Thyroid gland (tissue), 4 donors: ENCODE measurements at regions not wholly inside any gene's neighbourhood (a gene's known extent, or its start where the extent isn't known, plus 50 kb on each side); places are given as distances from the start of the nearest gene placed in this dataset.

Experiments
- DNase-seq, 2 donors: peaks; one replicate each; pipeline ENCODE4 v3.0.0-alpha.2; 2019
- H3K27ac ChIP-seq, 3 donors: fragments of 200-600 bp; sonication (generic); 1 replicate in 2 of 3; 2 replicates in 1 of 3; pipeline ENCODE4 v1.5.1; 2016 to 2019; ENCODE audit warnings: mild to moderate bottlenecking in 1 of 3, moderate library complexity in 1 of 3
- H3K27me3 ChIP-seq: fragments of 200-600 bp; sonication (generic); one replicate; pipeline ENCODE4 v1.5.1; 2019
- H3K36me3 ChIP-seq, 2 donors: fragments of 200-600 bp; sonication (generic); one replicate each; pipeline ENCODE4 v1.5.1; 2016 to 2019
- H3K4me1 ChIP-seq, 2 donors: fragments of 200-600 bp; sonication (generic); one replicate each; pipeline ENCODE4 v1.5.1; 2017 to 2019
- H3K4me3 ChIP-seq, 3 donors: fragments of 200-600 bp; sonication (generic); replicated peaks in 1 of 3; 1 replicate in 2 of 3; 2 replicates in 1 of 3; pipeline ENCODE4 v1.5.1; 2016; ENCODE audit warnings: mild to moderate bottlenecking in 1 of 3
- H3K9me3 ChIP-seq: fragments of 200-600 bp; sonication (generic); one replicate; pipeline ENCODE4 v1.5.1; 2017
- POLR2A ChIP-seq, 2 donors: fragments of 450-650 bp; IDR thresholded peaks; one replicate each; pipeline ENCODE4 v1.6.1; 2017; ENCODE audit warnings: antibody characterized with exemption in 2 of 2, mild to moderate bottlenecking in 2 of 2, moderate library complexity in 1 of 2
- WGBS, 2 donors: methylation state at CpG; one replicate each; pipeline ENCODE4 v1.1.5; 2017; 5-methylcytosine and 5-hydroxymethylcytosine counted together
- intact Hi-C: fragments of 100-400 bp; cut with DNase I; formaldehyde crosslinking; loops from one replicate; pipeline ENCODE4 v1.15.1; 2023
- TF ChIP-seq, protein P1 (sequence below), 6 experiments: fragments of 200-600 bp in 3 of 6; fragments of 450-650 bp in 3 of 6; sonication (generic) in 3 of 6; IDR thresholded peaks; one replicate each; pipeline ENCODE4 v1.5.1; 2016 to 2019; ENCODE audit warnings: antibody characterized with exemption in 6 of 6, mild to moderate bottlenecking in 2 of 6, inconsistent platforms in 1 of 6, moderate library complexity in 1 of 6

DNA sequence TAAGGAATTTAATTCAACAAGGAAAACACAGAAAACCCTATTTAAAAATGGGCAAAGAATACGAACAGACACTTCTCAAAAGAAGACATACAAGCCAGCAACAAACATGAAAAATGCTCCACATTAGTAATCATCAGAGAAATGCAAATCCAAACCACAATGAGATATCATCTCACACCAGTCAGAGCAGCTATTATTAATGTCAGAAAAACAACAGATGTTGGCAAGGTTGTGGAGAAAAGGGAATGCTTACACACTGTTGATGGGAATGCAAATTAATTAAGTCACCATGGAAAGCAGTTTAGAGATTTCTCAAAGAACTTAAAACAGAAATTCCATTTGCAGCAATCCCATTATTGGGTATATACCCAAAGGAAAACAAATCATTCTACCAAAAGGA is 55.2 kb downstream of the GCC1 start:
- Histone ChIP-seq H3K9me3 (no peaks in the 10 kb centered on the region), H3K27ac (no peak overlapping the region), H3K4me1 (no peaks in the 10 kb centered on the region), H3K4me3 (no peak overlapping the region), H3K36me3 (no peaks in the 10 kb centered on the region), H3K27me3 (no peaks in the 10 kb centered on the region)
- no peak for DNase-seq
- WGBS, 2 donors, result 78 to 80% methylated on average over 1 of the region's 1 CpG
- intact Hi-C loops, result no loop called here
- TF ChIP-seq, protein P1, sequence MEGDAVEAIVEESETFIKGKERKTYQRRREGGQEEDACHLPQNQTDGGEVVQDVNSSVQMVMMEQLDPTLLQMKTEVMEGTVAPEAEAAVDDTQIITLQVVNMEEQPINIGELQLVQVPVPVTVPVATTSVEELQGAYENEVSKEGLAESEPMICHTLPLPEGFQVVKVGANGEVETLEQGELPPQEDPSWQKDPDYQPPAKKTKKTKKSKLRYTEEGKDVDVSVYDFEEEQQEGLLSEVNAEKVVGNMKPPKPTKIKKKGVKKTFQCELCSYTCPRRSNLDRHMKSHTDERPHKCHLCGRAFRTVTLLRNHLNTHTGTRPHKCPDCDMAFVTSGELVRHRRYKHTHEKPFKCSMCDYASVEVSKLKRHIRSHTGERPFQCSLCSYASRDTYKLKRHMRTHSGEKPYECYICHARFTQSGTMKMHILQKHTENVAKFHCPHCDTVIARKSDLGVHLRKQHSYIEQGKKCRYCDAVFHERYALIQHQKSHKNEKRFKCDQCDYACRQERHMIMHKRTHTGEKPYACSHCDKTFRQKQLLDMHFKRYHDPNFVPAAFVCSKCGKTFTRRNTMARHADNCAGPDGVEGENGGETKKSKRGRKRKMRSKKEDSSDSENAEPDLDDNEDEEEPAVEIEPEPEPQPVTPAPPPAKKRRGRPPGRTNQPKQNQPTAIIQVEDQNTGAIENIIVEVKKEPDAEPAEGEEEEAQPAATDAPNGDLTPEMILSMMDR (IDR thresholded peaks at IDR 0.05), result no peak
- no peak for TF ChIP-seq POLR2A (IDR thresholded peaks at IDR 0.05)

DNA sequence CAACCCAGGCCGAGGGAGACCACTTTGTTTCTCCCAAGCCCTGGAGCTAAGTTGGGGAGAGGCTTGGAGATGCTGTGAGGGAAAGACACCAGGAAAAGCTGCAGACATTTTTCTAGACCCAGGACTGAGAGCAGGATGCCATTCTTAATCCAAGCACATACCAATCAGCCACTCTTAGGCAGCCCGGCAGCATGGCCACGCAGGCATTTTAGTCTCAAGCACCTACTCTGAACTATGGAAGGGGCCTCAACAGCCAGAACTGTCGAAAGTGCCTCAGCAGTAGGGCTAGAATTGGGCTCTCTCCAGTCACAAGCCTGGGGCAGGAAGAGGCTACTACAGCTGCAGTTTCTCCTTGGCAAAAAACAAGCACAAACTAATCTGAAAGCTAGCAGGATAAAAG is 57.8 kb downstream of the GCC1 start:
- Histone ChIP-seq H3K4me3 (no peak overlapping the region), H3K27me3 (no peaks in the 10 kb centered on the region), H3K36me3 (no peaks in the 10 kb centered on the region), H3K9me3 (no peaks in the 10 kb centered on the region), H3K4me1 (no peaks in the 10 kb centered on the region), H3K27ac (no peak overlapping the region)
- intact Hi-C loops, result no loop called here
- TF ChIP-seq, protein P1 (IDR thresholded peaks at IDR 0.05), result no peak
- no peak for TF ChIP-seq POLR2A (IDR thresholded peaks at IDR 0.05)
- 41 to 49% methylated on average over 4 of the region's 4 CpGs for WGBS, 2 donors
- no peak for DNase-seq

- Histone ChIP-seq H3K4me3 (no peak overlapping the region), H3K36me3 (no peaks in the 10 kb centered on the region), H3K27ac (no peak overlapping the region), H3K4me1 (no peaks in the 10 kb centered on the region), H3K9me3 (no peaks in the 10 kb centered on the region), H3K27me3 (no peaks in the 10 kb centered on the region)
- DNase-seq, result no peak
- intact Hi-C loops, result no loop called here
- TF ChIP-seq, protein P1 (IDR thresholded peaks at IDR 0.05), result no peak
- TF ChIP-seq POLR2A (IDR thresholded peaks at IDR 0.05), result no peak
- 69 to 71% methylated on average over 5 of the region's 5 CpGs for WGBS, 2 donors
Observed at GRCh38 chr7:127525866-127526480, 59.4 kb downstream of the GCC1 start.

DNA sequence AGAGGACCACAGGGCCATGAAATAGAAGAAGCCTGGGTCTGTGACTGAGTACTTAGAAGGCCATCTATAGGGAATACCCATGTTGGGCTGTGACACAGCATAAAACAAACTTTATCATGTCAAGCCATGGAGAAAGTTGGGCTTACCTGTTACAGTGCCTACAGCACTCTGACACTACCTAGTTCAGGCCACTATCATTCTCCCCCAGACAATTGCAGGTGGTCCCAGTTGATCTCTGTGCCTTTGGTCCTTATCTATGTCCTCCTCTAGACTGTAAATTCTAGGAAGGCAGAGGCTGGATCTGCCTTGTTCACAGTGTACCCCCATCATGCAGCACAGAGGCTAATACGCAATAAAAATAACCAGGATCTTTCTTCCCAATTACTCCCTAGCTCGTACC is 69.1 kb downstream of the GCC1 start:
- Histone ChIP-seq H3K4me1 (no peaks in the 10 kb centered on the region), H3K9me3 (no peaks in the 10 kb centered on the region)
- intact Hi-C loops, result no loop called here

DNA sequence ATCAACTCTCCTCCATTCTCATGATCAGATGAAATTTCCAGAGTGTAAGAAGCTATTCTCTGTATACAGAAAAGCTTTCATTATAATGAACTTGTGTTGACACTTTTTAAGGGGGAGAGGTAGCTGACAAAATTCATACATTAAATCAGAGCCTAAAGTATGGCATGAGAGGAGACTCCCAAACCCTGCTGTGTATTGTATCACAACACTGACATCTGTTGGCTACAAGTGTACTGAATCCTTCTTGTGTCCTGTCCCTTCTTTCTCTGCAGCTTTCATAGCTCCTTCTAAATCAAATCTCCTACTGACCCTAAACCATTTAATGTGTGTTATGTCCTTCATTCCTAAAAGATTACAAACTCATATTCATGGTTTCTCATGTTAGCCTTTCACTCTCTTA is 70.9 kb downstream of the GCC1 start:
- intact Hi-C loops, result no loop called here
- TF ChIP-seq, protein P1 (IDR thresholded peaks at IDR 0.05), result peak in 3 of 6 experiments; percentile 43 to 48 (median 43)
- TF ChIP-seq POLR2A (IDR thresholded peaks at IDR 0.05), result no peak

More for the DNA sequence above, 69.1 kb downstream of the GCC1 start:
- H3K36me3 ChIP-seq, result no peaks in the 10 kb centered on the region
- TF ChIP-seq, protein P1 (IDR thresholded peaks at IDR 0.05), result no peak
- no peak for TF ChIP-seq POLR2A (IDR thresholded peaks at IDR 0.05)
- no peak overlapping the region for H3K27ac ChIP-seq
- no peaks in the 10 kb centered on the region for H3K27me3 ChIP-seq
- DNase-seq, result no peak
- WGBS, 2 donors, result 83 to 90% methylated on average over 2 of the region's 2 CpGs
- H3K4me3 ChIP-seq, result no peak overlapping the region

More for the DNA sequence above, 70.9 kb downstream of the GCC1 start:
- Histone ChIP-seq H3K4me1 (no peaks in the 10 kb centered on the region), H3K36me3 (no peaks in the 10 kb centered on the region), H3K27ac (no peak overlapping the region), H3K27me3 (no peaks in the 10 kb centered on the region), H3K4me3 (no peak overlapping the region), H3K9me3 (no peaks in the 10 kb centered on the region)
- DNase-seq, result no peak
